Transverse colon (tissue), 4 donors: ENCODE measurements at regions not wholly inside any gene's neighbourhood (a gene's known extent, or its start where the extent isn't known, plus 50 kb on each side); places are given as distances from the start of the nearest gene placed in this dataset.

ENCODE experiments used
- POLR2AphosphoS5 ChIP-seq, 3 donors: sonication (generic); formaldehyde crosslinking; IDR thresholded peaks; one replicate each; pipeline ENCODE4 v1.6.1; 2016; ENCODE audit warnings: antibody characterized with exemption in 3 of 3
- TF ChIP-seq, protein P1 (sequence below), 5 experiments: fragments of 200-600 bp in 3 of 5; fragments of 450-650 bp in 2 of 5; sonication (generic) in 3 of 5; IDR thresholded peaks; 1 replicate in 2 of 5; 2 replicates in 3 of 5; pipeline ENCODE4 v1.5.1; 2016 to 2017; ENCODE audit warnings: antibody characterized with exemption in 5 of 5, inconsistent platforms in 3 of 5, mild to moderate bottlenecking in 2 of 5, moderate library complexity in 1 of 5

DNA sequence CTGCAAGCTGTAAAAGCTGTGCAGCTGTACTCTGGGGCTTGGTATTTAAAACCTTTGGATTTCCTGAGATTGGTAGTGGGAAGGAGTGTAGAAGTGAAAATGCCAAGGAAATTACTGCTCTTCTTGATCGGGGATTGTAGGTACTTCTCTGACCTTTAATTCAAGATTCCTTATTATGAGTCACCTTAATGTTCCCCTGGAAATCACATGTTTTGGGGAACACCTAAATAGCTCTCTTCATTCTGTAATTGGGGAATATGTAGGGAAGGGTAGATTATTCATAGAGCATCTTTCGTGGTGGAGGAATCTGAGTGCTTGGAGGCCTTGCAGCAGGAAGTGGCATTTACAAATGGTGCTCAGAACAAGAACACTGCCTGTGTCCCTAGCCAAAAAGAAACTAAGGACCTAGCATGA, 137.8 kb downstream of the UCHL1 start:
- TF ChIP-seq, protein P1, sequence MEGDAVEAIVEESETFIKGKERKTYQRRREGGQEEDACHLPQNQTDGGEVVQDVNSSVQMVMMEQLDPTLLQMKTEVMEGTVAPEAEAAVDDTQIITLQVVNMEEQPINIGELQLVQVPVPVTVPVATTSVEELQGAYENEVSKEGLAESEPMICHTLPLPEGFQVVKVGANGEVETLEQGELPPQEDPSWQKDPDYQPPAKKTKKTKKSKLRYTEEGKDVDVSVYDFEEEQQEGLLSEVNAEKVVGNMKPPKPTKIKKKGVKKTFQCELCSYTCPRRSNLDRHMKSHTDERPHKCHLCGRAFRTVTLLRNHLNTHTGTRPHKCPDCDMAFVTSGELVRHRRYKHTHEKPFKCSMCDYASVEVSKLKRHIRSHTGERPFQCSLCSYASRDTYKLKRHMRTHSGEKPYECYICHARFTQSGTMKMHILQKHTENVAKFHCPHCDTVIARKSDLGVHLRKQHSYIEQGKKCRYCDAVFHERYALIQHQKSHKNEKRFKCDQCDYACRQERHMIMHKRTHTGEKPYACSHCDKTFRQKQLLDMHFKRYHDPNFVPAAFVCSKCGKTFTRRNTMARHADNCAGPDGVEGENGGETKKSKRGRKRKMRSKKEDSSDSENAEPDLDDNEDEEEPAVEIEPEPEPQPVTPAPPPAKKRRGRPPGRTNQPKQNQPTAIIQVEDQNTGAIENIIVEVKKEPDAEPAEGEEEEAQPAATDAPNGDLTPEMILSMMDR (IDR thresholded peaks at IDR 0.05), result no peak
- no peak for TF ChIP-seq POLR2AphosphoS5 (IDR thresholded peaks at IDR 0.05)
